Tibial nerve (tissue), 3 donors: ENCODE measurements at regions not wholly inside any gene's neighbourhood (a gene's known extent, or its start where the extent isn't known, plus 50 kb on each side); places are given as distances from the start of the nearest gene placed in this dataset.

Source experiments
- POLR2A ChIP-seq, 2 donors: fragments of 450-650 bp; IDR thresholded peaks; one replicate each; pipeline ENCODE4 v1.6.1; 2017; ENCODE audit warnings: antibody characterized with exemption in 2 of 2, mild to moderate bottlenecking in 2 of 2, moderate library complexity in 2 of 2
- TF ChIP-seq, protein P1 (sequence below), 5 experiments: fragments of 200-600 bp in 3 of 5; fragments of 450-650 bp in 2 of 5; sonication (generic) in 3 of 5; IDR thresholded peaks; one replicate each; pipeline ENCODE4 v1.5.1; 2016 to 2019; ENCODE audit warnings: antibody characterized with exemption in 5 of 5, mild to moderate bottlenecking in 3 of 5, moderate library complexity in 2 of 5

GRCh38 chr19:20858861-20859260 is 64.2 kb upstream of the ZNF85 start:
- TF ChIP-seq, protein P1, sequence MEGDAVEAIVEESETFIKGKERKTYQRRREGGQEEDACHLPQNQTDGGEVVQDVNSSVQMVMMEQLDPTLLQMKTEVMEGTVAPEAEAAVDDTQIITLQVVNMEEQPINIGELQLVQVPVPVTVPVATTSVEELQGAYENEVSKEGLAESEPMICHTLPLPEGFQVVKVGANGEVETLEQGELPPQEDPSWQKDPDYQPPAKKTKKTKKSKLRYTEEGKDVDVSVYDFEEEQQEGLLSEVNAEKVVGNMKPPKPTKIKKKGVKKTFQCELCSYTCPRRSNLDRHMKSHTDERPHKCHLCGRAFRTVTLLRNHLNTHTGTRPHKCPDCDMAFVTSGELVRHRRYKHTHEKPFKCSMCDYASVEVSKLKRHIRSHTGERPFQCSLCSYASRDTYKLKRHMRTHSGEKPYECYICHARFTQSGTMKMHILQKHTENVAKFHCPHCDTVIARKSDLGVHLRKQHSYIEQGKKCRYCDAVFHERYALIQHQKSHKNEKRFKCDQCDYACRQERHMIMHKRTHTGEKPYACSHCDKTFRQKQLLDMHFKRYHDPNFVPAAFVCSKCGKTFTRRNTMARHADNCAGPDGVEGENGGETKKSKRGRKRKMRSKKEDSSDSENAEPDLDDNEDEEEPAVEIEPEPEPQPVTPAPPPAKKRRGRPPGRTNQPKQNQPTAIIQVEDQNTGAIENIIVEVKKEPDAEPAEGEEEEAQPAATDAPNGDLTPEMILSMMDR (IDR thresholded peaks at IDR 0.05) = no peak
- no peak for TF ChIP-seq POLR2A (IDR thresholded peaks at IDR 0.05)
